SK-N-MC (cell line): ENCODE measurements at regions not wholly inside any gene's neighbourhood (a gene's known extent, or its start where the extent isn't known, plus 50 kb on each side); places are given as distances from the start of the nearest gene placed in this dataset.

Experiments used
- DNase-seq: peaks from one replicate; pipeline ENCODE4 v3.0.0-alpha.2; 2011; ENCODE audit warnings: low read depth, low spot score
- H3K27ac ChIP-seq: fragments of 200-600 bp; sonication (generic); 2 replicates; pipeline ENCODE4 v1.5.1; 2016; ENCODE audit warnings: mixed run types
- H3K36me3 ChIP-seq: fragments of 200-600 bp; sonication (generic); 2 replicates; pipeline ENCODE4 v1.6.1; 2017; ENCODE audit warnings: antibody characterized with exemption, low read length, mixed read lengths; ENCODE audit not compliant: insufficient read depth
- H3K4me3 ChIP-seq: fragments of 200-600 bp; sonication (generic); 2 replicates; pipeline ENCODE4 v1.5.1; 2016
- H3K9ac ChIP-seq: fragments of 200-600 bp; sonication (generic); 2 replicates; pipeline ENCODE4 v1.8.0; 2017; ENCODE audit warnings: mixed run types, mixed read lengths; ENCODE audit not compliant: insufficient read length
- H3K9me3 ChIP-seq: fragments of 200-600 bp; sonication (generic); 2 replicates; pipeline ENCODE4 v1.6.1; 2017; ENCODE audit warnings: low read depth, mild to moderate bottlenecking, antibody characterized with exemption, low read length, moderate library complexity, mixed read lengths
- EZH2 ChIP-seq: fragments of 200-600 bp; sonication (generic); IDR thresholded peaks from one replicate; pipeline ENCODE4 v1.6.1; 2017; ENCODE audit warnings: antibody characterized with exemption
- FOXP2 ChIP-seq: optimal IDR thresholded peaks from 2 replicates; pipeline ENCODE3; 2011; ENCODE audit warnings: mild to moderate bottlenecking, moderate library complexity; ENCODE audit not compliant: insufficient read depth; ENCODE audit errors: extremely low read length, control extremely low read depth
- POLR2AphosphoS5 ChIP-seq: IDR thresholded peaks from 2 replicates; pipeline ENCODE4 v1.6.1; 2012; ENCODE audit warnings: mild to moderate bottlenecking, low read depth, low read length, borderline replicate concordance

- TF ChIP-seq FOXP2 (no peak), EZH2 (no peak), POLR2AphosphoS5 (no peak)
- no peak for DNase-seq
- H3K9ac ChIP-seq, result no peak overlapping the region
- no peaks in the 10 kb centered on the region for H3K36me3 ChIP-seq
- no peak overlapping the region for H3K27ac ChIP-seq
- H3K4me3 ChIP-seq, result no peak overlapping the region
- H3K9me3 ChIP-seq, result no peaks in the 10 kb centered on the region
Observed at GRCh38 chr2:235406430-235406829, 87.4 kb upstream of the AGAP1 start.

DNA sequence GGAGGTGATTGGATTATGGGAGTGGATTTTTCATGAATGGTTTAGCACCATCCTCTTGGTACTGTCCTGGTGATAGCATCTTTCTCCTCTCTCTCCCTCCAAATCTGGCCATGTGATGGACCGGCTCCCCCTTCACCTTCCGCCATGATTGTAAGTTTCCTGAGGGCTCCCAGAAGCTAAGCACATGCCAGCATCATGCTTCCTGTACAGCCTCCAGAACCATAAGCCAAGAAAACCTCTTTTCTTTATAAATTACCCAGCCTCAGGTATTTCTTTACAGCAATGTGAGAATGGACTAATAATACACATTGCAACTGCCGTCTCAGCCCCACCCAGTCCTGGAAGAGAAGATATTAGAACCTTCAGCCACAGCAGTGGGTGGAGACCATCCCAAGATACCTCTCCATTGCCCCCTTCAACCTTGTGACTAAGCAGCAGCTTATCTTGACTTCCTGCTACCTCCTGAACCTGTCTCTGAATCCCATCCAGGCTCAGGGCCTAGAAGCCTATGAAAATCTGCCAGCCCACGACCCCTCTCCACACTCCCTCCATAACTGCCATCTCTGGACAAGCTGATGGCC, 81.8 kb upstream of the AGAP1 start:
- H3K36me3 ChIP-seq, result no peaks in the 10 kb centered on the region
- H3K9me3 ChIP-seq, result no peaks in the 10 kb centered on the region
- H3K27ac ChIP-seq, result no peak overlapping the region
- TF ChIP-seq POLR2AphosphoS5, result no peak
- TF ChIP-seq FOXP2, result no peak
- TF ChIP-seq EZH2, result no peak
- H3K9ac ChIP-seq, result no peak overlapping the region
- no peak overlapping the region for H3K4me3 ChIP-seq
- DNase-seq, result no peak

- no peak for DNase-seq
- Histone ChIP-seq H3K9ac (no peak overlapping the region), H3K36me3 (no peaks in the 10 kb centered on the region), H3K27ac (no peak overlapping the region), H3K4me3 (no peak overlapping the region), H3K9me3 (no peaks in the 10 kb centered on the region)
- TF ChIP-seq FOXP2 (no peak), POLR2AphosphoS5 (no peak), EZH2 (no peak)
Observed at GRCh38 chr2:235413064-235413463, 80.8 kb upstream of the AGAP1 start.

- H3K36me3 ChIP-seq, result no peaks in the 10 kb centered on the region
- DNase-seq, result no peak
- no peak overlapping the region for H3K9ac ChIP-seq
- H3K4me3 ChIP-seq, result no peak overlapping the region
- H3K27ac ChIP-seq, result no peak overlapping the region
- no peak for TF ChIP-seq FOXP2
- no peak for TF ChIP-seq EZH2
- TF ChIP-seq POLR2AphosphoS5, result no peak
- no peaks in the 10 kb centered on the region for H3K9me3 ChIP-seq
Observed at GRCh38 chr2:235414422-235414821, 79.4 kb upstream of the AGAP1 start.

DNA sequence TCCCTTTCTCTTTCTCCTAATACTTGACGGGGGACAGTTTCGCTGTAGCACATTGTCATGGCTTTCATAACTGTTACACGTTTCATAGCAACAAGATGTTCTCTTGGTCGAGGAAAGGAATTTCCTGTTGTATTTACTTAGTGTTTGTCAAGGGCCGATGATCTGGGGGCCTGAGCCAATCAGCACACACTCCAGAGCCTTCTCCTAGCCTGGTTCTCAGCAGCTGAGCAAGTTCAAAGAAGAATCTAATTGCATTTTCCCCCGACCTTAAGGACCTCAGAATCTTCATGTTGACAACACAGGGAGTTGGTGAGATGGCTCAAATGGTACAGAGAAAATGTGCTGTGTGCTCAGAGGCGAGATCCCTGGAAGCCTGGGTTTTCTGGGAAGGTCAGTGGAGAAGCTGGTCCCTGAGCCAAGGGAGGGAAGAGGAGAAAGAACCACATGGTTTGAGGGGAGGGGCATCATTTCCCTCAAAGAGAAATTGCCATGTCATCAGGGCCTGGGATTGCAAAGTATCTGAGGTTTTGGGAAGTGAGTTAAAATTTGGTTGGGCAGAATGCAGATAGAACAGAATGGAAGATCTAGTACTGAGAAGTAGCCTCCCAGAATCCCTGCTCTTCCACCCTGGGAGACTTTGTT, 76.9 kb upstream of the AGAP1 start:
- no peak for DNase-seq
- TF ChIP-seq FOXP2 (no peak), EZH2 (no peak), POLR2AphosphoS5 (no peak)
- no peaks in the 10 kb centered on the region for H3K9me3 ChIP-seq
- peak overlapping the region; percentile 10 for H3K27ac ChIP-seq
- H3K9ac ChIP-seq, result no peak overlapping the region
- H3K36me3 ChIP-seq, result no peaks in the 10 kb centered on the region
- 0 out of 2 replicates have a peak overlapping the region, but pooled peaks have one; percentile 1 for H3K4me3 ChIP-seq

- Histone ChIP-seq H3K4me3 (peak overlapping the region; percentile 50), H3K9ac (peak overlapping the region; percentile 48), H3K9me3 (no peaks in the 10 kb centered on the region), H3K27ac (peak overlapping the region; percentile 89), H3K36me3 (peaks cover 2% of the 10 kb centered on the region; the same call in 1 of the 2 replicates)
- TF ChIP-seq EZH2, result no peak
- no peak; the same call in 1 of the 2 replicates for TF ChIP-seq POLR2AphosphoS5
- TF ChIP-seq FOXP2, result no peak
- DNase-seq, result peak; percentile 82
Observed at GRCh38 chr2:235418918-235419317, 74.9 kb upstream of the AGAP1 start.

DNA sequence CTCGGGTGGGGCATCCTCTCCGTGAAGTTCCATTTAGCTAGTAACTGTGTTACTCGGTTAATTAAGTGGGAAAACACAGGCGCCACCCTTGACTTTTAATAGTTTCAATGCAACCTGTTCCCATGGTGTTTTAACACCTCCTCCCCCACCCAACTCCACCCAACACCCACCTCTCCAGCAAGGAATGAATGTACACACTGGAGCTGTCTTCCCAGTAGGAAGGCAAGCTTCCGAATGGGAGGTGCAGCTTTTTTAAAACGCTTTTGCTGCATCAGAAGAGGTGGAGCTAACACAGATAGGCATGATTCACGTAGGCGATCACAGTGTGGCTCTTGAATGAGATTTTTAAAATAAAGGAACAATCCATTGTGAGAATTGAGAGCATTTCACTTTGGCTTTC, 73.8 kb upstream of the AGAP1 start:
- Histone ChIP-seq H3K9ac (no peak overlapping the region), H3K36me3 (peaks cover 5% of the 10 kb centered on the region; the same call in 1 of the 2 replicates), H3K27ac (peak overlapping the region; percentile 89; the same call in 1 of the 2 replicates), H3K9me3 (peaks cover 3% of the 10 kb centered on the region; the same call in 1 of the 2 replicates), H3K4me3 (no peak overlapping the region)
- no peak for DNase-seq
- TF ChIP-seq POLR2AphosphoS5, result peak; percentile 27; the same call in 1 of the 2 replicates
- TF ChIP-seq EZH2, result no peak

- H3K36me3 ChIP-seq, result peaks cover 5% of the 10 kb centered on the region; the same call in 1 of the 2 replicates
- H3K9me3 ChIP-seq, result peaks cover 3% of the 10 kb centered on the region; the same call in 1 of the 2 replicates
- no peak overlapping the region for H3K9ac ChIP-seq
- no peak overlapping the region for H3K27ac ChIP-seq
- TF ChIP-seq POLR2AphosphoS5, result no peak
- no peak for TF ChIP-seq EZH2
- TF ChIP-seq FOXP2, result no peak
- no peak for DNase-seq
- no peak overlapping the region for H3K4me3 ChIP-seq
Observed at GRCh38 chr2:235421618-235422017, 72.2 kb upstream of the AGAP1 start.
